Astrocyte of the spinal cord (primary cell): ENCODE measurements at regions not wholly inside any gene's neighbourhood (a gene's known extent, or its start where the extent isn't known, plus 50 kb on each side); places are given as distances from the start of the nearest gene placed in this dataset.
"Not testable (repeated sequence)": the region's sequence is repeated elsewhere in the genome, so short reads cannot be mapped to it uniquely, and the experiment has no call there.

ENCODE experiments used
- DNase-seq: peaks from one replicate; pipeline ENCODE4 v3.0.0; 2011; ENCODE audit warnings: low read depth, low spot score
- H3K4me3 ChIP-seq: 2 replicates; pipeline ENCODE4 v1.5.1; 2011; ENCODE audit warnings: low read depth, mild to moderate bottlenecking, low read length, moderate library complexity
- in situ Hi-C: cut with HindIII; loops from 2 replicates; pipeline ENCODE4 v1.10.0; 2017; ENCODE audit warnings: low sequenced_read_pairs
- TF ChIP-seq, protein P1 (sequence below): IDR thresholded peaks from 2 replicates; pipeline ENCODE4 v1.5.1; 2012; ENCODE audit warnings: low read depth, mild to moderate bottlenecking, low read length, inconsistent platforms

DNA sequence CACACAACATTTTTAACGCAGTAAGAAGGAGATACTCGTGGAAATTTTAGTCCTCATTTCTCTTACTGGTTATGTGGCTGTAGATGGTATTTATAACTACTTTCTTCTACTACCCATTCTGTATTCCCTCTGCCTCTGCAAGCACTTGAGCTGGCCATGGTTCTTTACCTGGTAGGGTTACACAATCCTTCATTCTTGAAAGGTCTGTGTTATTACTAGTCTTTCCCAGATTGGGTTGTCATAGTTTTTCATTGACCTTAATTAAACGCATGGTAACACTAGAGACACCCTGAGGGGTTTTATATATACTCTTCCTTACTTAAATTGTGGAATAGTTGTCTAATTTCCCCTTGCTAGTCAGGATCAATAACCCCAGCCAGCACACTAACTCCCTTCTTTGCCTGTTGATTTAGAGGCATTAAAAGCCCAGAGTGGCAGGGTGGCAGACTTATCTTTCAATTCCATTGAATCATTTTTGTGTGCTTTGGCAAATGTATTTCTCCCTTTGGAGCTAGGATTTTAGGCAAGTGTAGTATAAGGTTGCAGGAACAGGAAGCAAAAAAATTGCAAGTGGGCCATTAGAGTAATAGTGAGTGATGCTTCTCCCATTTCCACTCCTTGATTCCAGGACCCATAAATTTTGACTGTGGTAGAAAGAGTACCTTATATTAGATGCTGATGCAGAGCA, 113.6 kb upstream of the EMCN start:
- in situ Hi-C loops: no loop called here
- H3K4me3 ChIP-seq: no peak overlapping the region
- no peak for DNase-seq
- TF ChIP-seq, protein P1, sequence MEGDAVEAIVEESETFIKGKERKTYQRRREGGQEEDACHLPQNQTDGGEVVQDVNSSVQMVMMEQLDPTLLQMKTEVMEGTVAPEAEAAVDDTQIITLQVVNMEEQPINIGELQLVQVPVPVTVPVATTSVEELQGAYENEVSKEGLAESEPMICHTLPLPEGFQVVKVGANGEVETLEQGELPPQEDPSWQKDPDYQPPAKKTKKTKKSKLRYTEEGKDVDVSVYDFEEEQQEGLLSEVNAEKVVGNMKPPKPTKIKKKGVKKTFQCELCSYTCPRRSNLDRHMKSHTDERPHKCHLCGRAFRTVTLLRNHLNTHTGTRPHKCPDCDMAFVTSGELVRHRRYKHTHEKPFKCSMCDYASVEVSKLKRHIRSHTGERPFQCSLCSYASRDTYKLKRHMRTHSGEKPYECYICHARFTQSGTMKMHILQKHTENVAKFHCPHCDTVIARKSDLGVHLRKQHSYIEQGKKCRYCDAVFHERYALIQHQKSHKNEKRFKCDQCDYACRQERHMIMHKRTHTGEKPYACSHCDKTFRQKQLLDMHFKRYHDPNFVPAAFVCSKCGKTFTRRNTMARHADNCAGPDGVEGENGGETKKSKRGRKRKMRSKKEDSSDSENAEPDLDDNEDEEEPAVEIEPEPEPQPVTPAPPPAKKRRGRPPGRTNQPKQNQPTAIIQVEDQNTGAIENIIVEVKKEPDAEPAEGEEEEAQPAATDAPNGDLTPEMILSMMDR: no peak

DNA sequence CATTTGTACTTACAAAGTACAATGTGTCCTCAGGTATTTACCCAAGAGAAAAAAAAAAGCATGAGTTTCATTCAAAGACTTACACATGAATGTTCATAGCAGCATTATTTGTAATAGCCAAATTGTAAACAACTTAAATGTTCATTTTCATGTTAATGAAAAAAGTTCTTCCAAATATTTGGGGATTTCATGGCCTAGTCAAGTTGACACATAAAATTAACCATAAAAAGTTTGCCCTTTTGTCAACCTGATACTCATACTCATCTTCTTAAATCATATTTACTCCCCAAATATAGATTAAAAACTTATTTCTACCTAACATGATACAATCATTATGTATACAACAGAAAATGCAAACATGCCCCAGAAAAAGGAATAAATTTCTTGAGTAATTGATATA, 112.5 kb upstream of the EMCN start:
- in situ Hi-C loops: no loop called here
- TF ChIP-seq, protein P1: no peak
- no peak overlapping the region for H3K4me3 ChIP-seq
- no peak for DNase-seq

DNA sequence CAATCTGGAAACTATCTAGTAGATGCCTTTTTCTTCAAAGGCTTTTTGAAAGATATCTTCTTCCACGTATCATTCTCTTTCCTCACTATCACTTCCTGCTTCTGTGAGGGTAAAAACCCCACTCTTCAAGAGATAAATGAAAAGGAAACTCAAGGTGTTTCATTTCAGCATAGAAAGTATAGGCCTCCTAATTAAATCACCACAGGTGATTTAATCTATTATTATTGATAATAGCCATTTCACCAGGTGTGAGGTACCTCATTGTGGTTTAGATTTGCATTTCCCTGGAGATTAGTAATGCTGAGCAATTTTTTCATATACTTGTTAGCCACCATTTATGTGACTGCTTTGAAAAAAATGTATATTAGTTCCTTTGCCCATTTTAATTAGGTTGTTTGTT, 92.0 kb upstream of the EMCN start:
- in situ Hi-C loops: no loop called here
- TF ChIP-seq, protein P1: no peak
- H3K4me3 ChIP-seq: no peak overlapping the region
- DNase-seq: no peak

DNA sequence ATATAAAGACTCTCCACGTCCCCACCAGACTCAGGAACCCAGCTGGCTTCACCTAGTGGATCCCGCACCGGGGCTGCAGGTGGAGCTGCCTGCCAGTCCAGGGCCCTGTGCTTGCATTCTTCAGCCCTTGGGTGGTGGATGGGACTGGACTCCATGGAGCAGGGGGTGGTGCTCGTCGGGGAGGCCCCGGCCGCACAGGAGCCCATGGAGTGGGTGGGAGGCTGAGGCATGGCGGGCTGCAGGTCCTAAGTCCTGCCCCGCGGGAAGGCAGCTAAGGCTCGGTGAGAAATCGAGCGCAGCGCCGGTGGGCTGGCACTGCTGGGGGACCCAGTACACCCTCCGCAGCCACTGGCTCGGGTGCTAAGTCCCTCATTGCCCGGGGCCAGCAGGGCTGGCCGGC, 90.8 kb upstream of the EMCN start:
- H3K4me3 ChIP-seq, in situ Hi-C loops, DNase-seq: not testable (repeated sequence)

DNA sequence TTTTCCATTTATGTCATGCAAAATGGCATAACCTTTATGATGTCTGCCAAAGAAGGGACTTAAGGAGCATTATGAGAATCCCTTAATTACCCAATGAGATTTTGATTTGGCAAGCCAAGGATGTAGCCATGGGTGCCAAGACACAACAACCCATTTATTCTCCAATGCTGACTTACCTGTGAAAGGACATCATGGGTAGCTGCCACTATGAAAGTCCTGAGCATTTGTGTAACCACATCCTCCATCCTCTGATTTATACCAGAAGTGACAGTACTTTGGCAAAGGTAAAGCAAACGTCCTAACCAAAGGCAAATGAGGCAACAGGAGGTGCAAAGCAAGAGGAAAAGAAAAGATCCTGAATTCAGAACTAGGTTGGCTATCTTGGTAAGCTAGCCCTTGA, 87.3 kb upstream of the EMCN start:
- no peak for DNase-seq
- no peak overlapping the region for H3K4me3 ChIP-seq
- TF ChIP-seq, protein P1: no peak
- in situ Hi-C loops: no loop called here

DNA sequence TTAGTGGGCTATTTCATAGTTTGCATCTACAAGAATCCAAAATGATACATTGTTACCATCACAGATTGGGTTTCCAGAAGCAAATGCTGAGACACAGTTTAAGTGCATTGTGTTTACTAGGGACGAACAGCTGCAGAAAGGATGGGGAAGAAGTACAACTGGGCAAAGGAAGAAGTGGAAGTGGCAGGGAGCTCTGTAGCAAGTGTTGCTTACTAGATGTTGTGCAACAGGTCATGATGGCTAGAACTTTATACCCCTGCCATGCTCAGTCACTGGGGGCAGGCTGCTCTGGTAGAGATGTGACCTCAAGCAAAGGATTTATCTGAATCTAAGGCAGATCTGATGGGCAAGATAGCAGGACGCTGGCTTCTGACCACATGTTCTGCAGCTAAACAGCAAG, 76.1 kb upstream of the EMCN start:
- in situ Hi-C loops: no loop called here
- no peak for DNase-seq
- H3K4me3 ChIP-seq: no peak overlapping the region
- TF ChIP-seq, protein P1: no peak

DNA sequence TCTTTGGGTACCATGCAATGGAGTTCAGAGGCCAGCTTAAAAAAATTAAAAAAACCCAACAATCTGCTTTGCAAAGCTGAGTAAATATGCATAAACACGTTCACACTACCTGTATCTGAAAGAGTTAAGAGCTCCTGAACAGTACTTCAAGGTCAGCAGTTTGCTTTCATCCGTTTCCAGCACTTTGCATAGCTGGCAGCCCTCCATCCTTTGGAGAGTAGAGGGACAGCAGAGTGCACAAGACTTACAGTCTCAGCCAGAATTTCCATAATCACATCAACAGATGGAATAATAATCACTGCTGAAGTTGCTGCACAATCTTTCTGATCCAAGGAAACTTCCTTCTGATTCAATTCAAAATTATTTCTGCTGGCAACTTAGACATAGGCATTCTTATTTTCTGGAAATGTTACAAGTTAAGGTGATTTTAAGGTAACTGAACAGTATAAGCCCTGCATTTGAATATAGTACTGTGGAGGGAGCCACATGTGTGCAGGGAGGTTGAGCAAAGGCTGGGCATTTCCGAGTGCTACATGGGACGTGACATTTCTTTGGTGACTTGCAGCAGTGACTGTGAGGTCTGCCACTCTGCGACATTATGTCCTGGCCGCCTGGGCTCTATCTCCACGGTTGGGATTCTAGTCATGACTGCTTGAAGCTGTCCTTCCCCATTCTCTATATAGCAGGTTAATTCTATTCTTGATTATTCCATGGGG, 73.5 kb upstream of the EMCN start:
- TF ChIP-seq, protein P1: no peak
- in situ Hi-C loops: no loop called here
- H3K4me3 ChIP-seq: no peak overlapping the region
- no peak for DNase-seq
